ENCODE measurements at regions not wholly inside any gene's neighbourhood (a gene's known extent, or its start where the extent isn't known, plus 50 kb on each side); places are given as distances from the start of the nearest gene placed in this dataset.

DNA sequence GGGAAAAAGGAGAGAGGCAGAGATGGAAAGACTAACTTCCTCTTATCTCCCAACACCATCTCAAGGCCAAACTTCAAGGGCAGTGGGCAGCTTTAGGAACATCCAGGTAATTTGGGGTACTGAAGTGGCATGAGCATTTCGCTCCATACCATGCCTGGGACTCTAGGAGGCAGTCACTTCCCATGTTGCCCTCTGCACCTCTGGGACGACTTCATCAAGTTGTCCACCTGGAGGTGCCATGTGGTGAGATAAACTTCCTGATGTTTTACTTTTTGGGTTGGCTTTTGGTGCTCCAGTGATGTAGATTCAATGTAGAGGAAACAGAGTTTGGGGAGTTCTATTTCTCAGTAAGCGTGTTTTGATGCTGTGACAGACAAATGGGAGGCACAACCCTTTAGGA, 56.3 kb upstream of the UPP2 start:
- TF ChIP-seq, protein P1, sequence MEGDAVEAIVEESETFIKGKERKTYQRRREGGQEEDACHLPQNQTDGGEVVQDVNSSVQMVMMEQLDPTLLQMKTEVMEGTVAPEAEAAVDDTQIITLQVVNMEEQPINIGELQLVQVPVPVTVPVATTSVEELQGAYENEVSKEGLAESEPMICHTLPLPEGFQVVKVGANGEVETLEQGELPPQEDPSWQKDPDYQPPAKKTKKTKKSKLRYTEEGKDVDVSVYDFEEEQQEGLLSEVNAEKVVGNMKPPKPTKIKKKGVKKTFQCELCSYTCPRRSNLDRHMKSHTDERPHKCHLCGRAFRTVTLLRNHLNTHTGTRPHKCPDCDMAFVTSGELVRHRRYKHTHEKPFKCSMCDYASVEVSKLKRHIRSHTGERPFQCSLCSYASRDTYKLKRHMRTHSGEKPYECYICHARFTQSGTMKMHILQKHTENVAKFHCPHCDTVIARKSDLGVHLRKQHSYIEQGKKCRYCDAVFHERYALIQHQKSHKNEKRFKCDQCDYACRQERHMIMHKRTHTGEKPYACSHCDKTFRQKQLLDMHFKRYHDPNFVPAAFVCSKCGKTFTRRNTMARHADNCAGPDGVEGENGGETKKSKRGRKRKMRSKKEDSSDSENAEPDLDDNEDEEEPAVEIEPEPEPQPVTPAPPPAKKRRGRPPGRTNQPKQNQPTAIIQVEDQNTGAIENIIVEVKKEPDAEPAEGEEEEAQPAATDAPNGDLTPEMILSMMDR (IDR thresholded peaks at IDR 0.05; ENCODE audit: insufficient read depth, low read length, poor library complexity, severe bottlenecking): no peak
- no peak for TF ChIP-seq EZH2phosphoT487 (conservative IDR thresholded peaks at IDR 0.05; ENCODE audit: low read length)

All from SU-DHL-6 (cell line).